Stomach smooth muscle (tissue), 2 donors: ENCODE measurements at regions not wholly inside any gene's neighbourhood (a gene's known extent, or its start where the extent isn't known, plus 50 kb on each side); places are given as distances from the start of the nearest gene placed in this dataset.

Source experiments
- H3K27ac ChIP-seq: one replicate; pipeline ENCODE4 v1.7.0; 2013; ENCODE audit warnings: mild to moderate bottlenecking, low read length, inconsistent platforms
- H3K27me3 ChIP-seq, 2 donors: one replicate each; pipeline ENCODE4 v1.7.0; 2013; ENCODE audit warnings: low read length in 2 of 2; ENCODE audit not compliant: insufficient read depth in 2 of 2, control insufficient read depth in 1 of 2
- H3K36me3 ChIP-seq, 2 donors: one replicate each; pipeline ENCODE4 v1.7.0; 2013; ENCODE audit warnings: low read length in 2 of 2; ENCODE audit not compliant: control insufficient read depth in 2 of 2, insufficient read depth in 2 of 2
- H3K4me1 ChIP-seq: one replicate; pipeline ENCODE4 v1.7.0; 2013; ENCODE audit warnings: low read length; ENCODE audit not compliant: control insufficient read depth, insufficient read depth
- H3K4me3 ChIP-seq, 2 donors: one replicate each; pipeline ENCODE4 v1.7.0; 2013; ENCODE audit warnings: low read length in 2 of 2
- H3K9ac ChIP-seq, 2 donors: one replicate each; pipeline ENCODE4 v1.7.0; 2013; ENCODE audit warnings: low read length in 2 of 2, mild to moderate bottlenecking in 1 of 2
- H3K9me3 ChIP-seq, 2 donors: one replicate each; pipeline ENCODE4 v1.7.0; 2013; ENCODE audit warnings: low read length in 2 of 2; ENCODE audit not compliant: control insufficient read depth in 2 of 2
- donor health status: healthy.
- donor health status: Pancreatic carcinoma.

GRCh38 chr13:68145852-68146251, 915.7 kb upstream of the PCDH9 start:
- Histone ChIP-seq H3K27ac (no peak overlapping the region), H3K4me3 (no peak overlapping the region), H3K36me3 (no peaks in the 10 kb centered on the region), H3K9me3 (no peaks in the 10 kb centered on the region), H3K9ac (no peak overlapping the region), H3K4me1 (no peaks in the 10 kb centered on the region), H3K27me3 (no peaks in the 10 kb centered on the region)

GRCh38 chr13:68128297-68128915, 898.3 kb upstream of the PCDH9 start:
- no peaks in the 10 kb centered on the region for H3K9me3 ChIP-seq
- H3K36me3 ChIP-seq: no peaks in the 10 kb centered on the region
- H3K4me1 ChIP-seq: no peaks in the 10 kb centered on the region
- H3K27me3 ChIP-seq: no peaks in the 10 kb centered on the region
- H3K4me3 ChIP-seq: no peak overlapping the region
- H3K9ac ChIP-seq: no peak overlapping the region
- no peak overlapping the region for H3K27ac ChIP-seq

- no peak overlapping the region for H3K4me3 ChIP-seq
- H3K4me1 ChIP-seq: no peaks in the 10 kb centered on the region
- no peak overlapping the region for H3K9ac ChIP-seq
- H3K9me3 ChIP-seq: no peaks in the 10 kb centered on the region
- H3K36me3 ChIP-seq: no peaks in the 10 kb centered on the region
- no peak overlapping the region for H3K27ac ChIP-seq
- no peaks in the 10 kb centered on the region for H3K27me3 ChIP-seq
These were observed 894.9 kb upstream of the PCDH9 start for GRCh38 chr13:68125087-68125480.

- Histone ChIP-seq H3K36me3 (no peaks in the 10 kb centered on the region), H3K4me3 (no peak overlapping the region), H3K27me3 (no peaks in the 10 kb centered on the region), H3K9ac (no peak overlapping the region), H3K4me1 (no peaks in the 10 kb centered on the region), H3K9me3 (no peaks in the 10 kb centered on the region), H3K27ac (no peak overlapping the region)
These were observed 894.4 kb upstream of the PCDH9 start for GRCh38 chr13:68124437-68125086.

GRCh38 chr13:68110178-68110768, 880.1 kb upstream of the PCDH9 start:
- H3K4me1 ChIP-seq: no peaks in the 10 kb centered on the region
- H3K36me3 ChIP-seq: no peaks in the 10 kb centered on the region
- peaks cover 0 to 22% of the 10 kb centered on the region in 2 donors for H3K9me3 ChIP-seq
- no peaks in the 10 kb centered on the region for H3K27me3 ChIP-seq
- H3K9ac ChIP-seq: no peak overlapping the region
- H3K4me3 ChIP-seq: no peak overlapping the region
- no peak overlapping the region for H3K27ac ChIP-seq

GRCh38 chr13:68107667-68108066, 877.5 kb upstream of the PCDH9 start:
- H3K27ac ChIP-seq: no peak overlapping the region

GRCh38 chr13:68099631-68100030, 869.5 kb upstream of the PCDH9 start:
- H3K9ac ChIP-seq: no peak overlapping the region
- H3K9me3 ChIP-seq: no peaks in the 10 kb centered on the region
- H3K4me1 ChIP-seq: no peaks in the 10 kb centered on the region
- no peaks in the 10 kb centered on the region for H3K27me3 ChIP-seq
- H3K27ac ChIP-seq: no peak overlapping the region
- no peaks in the 10 kb centered on the region for H3K36me3 ChIP-seq
- H3K4me3 ChIP-seq: no peak overlapping the region

More at GRCh38 chr13:68107667-68108066, 877.5 kb upstream of the PCDH9 start:
- H3K9me3 ChIP-seq: peaks cover 0 to 22% of the 10 kb centered on the region in 2 donors
- no peaks in the 10 kb centered on the region for H3K36me3 ChIP-seq
- no peak overlapping the region for H3K4me3 ChIP-seq
- H3K4me1 ChIP-seq: no peaks in the 10 kb centered on the region
- no peaks in the 10 kb centered on the region for H3K27me3 ChIP-seq
- no peak overlapping the region for H3K9ac ChIP-seq

- Histone ChIP-seq H3K4me3 (no peak overlapping the region), H3K9me3 (no peaks in the 10 kb centered on the region), H3K27me3 (no peaks in the 10 kb centered on the region), H3K9ac (no peak overlapping the region), H3K36me3 (no peaks in the 10 kb centered on the region), H3K4me1 (no peaks in the 10 kb centered on the region), H3K27ac (no peak overlapping the region)
These were observed 850.9 kb upstream of the PCDH9 start for GRCh38 chr13:68081061-68081460.

GRCh38 chr13:68078874-68079273, 848.7 kb upstream of the PCDH9 start:
- no peaks in the 10 kb centered on the region for H3K36me3 ChIP-seq
- H3K27me3 ChIP-seq: no peaks in the 10 kb centered on the region
- no peak overlapping the region for H3K27ac ChIP-seq

GRCh38 chr13:68078469-68078868, 848.3 kb upstream of the PCDH9 start:
- H3K4me1 ChIP-seq: no peaks in the 10 kb centered on the region
- H3K36me3 ChIP-seq: no peaks in the 10 kb centered on the region
- no peaks in the 10 kb centered on the region for H3K27me3 ChIP-seq
- H3K4me3 ChIP-seq: no peak overlapping the region
- no peaks in the 10 kb centered on the region for H3K9me3 ChIP-seq
- H3K9ac ChIP-seq: no peak overlapping the region
- H3K27ac ChIP-seq: no peak overlapping the region

More at GRCh38 chr13:68078874-68079273, 848.7 kb upstream of the PCDH9 start:
- Histone ChIP-seq H3K4me1 (no peaks in the 10 kb centered on the region), H3K4me3 (no peak overlapping the region), H3K9me3 (no peaks in the 10 kb centered on the region), H3K9ac (no peak overlapping the region)

- Histone ChIP-seq H3K9ac (no peak overlapping the region), H3K27me3 (no peaks in the 10 kb centered on the region), H3K27ac (no peak overlapping the region), H3K9me3 (no peaks in the 10 kb centered on the region), H3K4me3 (no peak overlapping the region), H3K4me1 (no peaks in the 10 kb centered on the region), H3K36me3 (no peaks in the 10 kb centered on the region)
These were observed 845.9 kb upstream of the PCDH9 start for GRCh38 chr13:68076046-68076445.
